B cell (primary cell): ENCODE measurements at regions not wholly inside any gene's neighbourhood (a gene's known extent, or its start where the extent isn't known, plus 50 kb on each side); places are given as distances from the start of the nearest gene placed in this dataset.

Experiments used
- EZH2 ChIP-seq: IDR thresholded peaks from 2 replicates; pipeline ENCODE4 v1.6.1; 2012; ENCODE audit warnings: borderline replicate concordance, low read depth, mild to moderate bottlenecking, moderate library complexity, low read length; ENCODE audit not compliant: insufficient read depth, poor library complexity, severe bottlenecking
- TF ChIP-seq, protein P1 (sequence below): fragments of 200-600 bp; IDR thresholded peaks from one replicate; pipeline ENCODE4 v1.8.0; 2022; ENCODE audit warnings: antibody characterized with exemption, mild to moderate bottlenecking

DNA sequence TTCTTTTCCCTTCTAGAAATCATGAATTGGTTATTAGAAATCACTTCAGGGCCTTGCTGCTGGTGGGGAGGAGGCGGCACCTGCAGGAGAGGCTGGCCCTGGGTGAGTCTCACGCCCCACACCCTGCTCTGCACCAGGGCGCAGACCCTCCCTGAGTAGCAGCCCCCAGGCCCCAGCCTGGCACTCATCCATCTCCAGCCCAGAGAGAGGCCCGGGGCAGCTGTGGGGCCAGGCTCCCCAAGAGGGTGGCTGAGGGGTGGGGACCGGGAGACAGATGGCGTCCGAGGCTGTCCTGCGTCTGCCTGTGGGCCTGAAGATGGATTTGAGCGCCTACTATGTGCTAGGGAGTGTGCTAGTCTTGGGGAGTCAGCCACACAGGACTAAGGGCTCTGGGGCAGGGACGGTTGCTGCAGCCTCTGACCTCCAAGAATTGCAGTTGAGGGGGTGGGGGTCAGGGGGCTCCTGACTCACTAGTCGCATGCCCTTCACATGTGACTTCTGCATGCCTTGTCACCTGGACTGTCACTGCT, 59.6 kb upstream of the GATA5 start:
- TF ChIP-seq, protein P1, sequence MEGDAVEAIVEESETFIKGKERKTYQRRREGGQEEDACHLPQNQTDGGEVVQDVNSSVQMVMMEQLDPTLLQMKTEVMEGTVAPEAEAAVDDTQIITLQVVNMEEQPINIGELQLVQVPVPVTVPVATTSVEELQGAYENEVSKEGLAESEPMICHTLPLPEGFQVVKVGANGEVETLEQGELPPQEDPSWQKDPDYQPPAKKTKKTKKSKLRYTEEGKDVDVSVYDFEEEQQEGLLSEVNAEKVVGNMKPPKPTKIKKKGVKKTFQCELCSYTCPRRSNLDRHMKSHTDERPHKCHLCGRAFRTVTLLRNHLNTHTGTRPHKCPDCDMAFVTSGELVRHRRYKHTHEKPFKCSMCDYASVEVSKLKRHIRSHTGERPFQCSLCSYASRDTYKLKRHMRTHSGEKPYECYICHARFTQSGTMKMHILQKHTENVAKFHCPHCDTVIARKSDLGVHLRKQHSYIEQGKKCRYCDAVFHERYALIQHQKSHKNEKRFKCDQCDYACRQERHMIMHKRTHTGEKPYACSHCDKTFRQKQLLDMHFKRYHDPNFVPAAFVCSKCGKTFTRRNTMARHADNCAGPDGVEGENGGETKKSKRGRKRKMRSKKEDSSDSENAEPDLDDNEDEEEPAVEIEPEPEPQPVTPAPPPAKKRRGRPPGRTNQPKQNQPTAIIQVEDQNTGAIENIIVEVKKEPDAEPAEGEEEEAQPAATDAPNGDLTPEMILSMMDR, result no peak
- no peak for TF ChIP-seq EZH2
